LoVo (cell line): ENCODE measurements at regions not wholly inside any gene's neighbourhood (a gene's known extent, or its start where the extent isn't known, plus 50 kb on each side); places are given as distances from the start of the nearest gene placed in this dataset.
"Not testable (repeated sequence)": the region's sequence is repeated elsewhere in the genome, so short reads cannot be mapped to it uniquely, and the experiment has no call there.

Experiments used
- DNase-seq: peaks from one replicate; pipeline ENCODE4 v3.0.0-alpha.2; 2016; ENCODE audit warnings: low spot score

DNA sequence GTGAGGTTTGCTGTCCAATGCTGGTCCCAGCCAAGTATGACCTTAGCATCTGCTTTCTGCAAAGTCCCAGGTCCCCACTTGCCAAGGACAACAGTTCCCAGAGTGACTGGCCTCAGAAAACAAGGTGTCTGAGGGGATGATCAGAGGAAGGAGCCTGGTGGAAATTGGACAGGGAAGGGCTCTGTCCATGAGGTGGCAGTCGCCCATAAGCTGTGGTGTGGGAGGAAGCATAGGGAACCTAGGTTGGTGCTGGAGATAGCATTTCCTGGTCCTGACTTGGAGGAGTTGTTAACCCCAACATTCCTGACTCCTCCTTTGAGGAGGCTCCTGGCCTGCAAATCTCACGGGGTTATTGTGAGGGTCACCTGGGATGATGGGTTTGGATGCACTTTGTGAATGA, 77.8 kb downstream of the LIMS4 start:
- DNase-seq, result not testable (repeated sequence)

DNA sequence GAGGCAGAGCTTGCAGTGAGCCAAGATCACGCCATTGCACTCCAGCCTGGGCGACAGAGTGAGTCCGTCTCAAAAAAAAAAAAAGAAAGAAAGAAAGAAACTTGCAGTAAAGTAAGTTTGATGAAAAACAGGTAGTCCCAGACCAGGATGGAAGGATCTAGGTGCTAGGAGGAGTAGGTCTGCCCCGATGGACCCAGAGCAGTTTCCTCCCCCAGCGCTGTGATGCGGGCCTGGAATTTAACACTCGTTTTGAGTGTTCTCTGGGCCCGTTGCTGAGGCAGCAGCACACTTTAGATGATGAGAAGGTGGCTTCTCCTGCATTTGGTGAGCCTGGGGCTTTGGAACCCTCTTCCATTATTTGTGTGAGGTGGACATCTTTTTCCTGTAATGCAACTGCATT, 80.2 kb downstream of the LIMS4 start:
- DNase-seq, result not testable (repeated sequence)

DNA sequence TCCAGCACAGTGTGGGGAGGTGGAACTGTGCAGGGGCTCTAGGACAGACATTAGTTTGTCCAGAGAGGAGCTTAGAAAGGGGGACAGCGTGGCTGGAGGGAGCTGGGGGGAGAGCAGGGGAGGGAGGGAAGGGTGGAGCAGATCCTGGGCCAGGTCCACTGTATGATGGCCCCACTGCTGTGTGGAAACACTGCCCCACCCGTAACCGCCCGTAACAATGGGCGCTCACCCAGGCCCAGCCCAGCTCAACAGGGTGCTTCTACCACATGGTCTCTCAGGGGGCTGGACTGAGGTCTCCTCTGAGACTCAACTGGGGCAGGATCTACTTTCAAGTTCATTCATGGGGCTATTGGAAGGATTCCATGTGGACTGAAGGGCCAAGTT, 81.6 kb downstream of the LIMS4 start:
- not testable (repeated sequence) for DNase-seq

DNA sequence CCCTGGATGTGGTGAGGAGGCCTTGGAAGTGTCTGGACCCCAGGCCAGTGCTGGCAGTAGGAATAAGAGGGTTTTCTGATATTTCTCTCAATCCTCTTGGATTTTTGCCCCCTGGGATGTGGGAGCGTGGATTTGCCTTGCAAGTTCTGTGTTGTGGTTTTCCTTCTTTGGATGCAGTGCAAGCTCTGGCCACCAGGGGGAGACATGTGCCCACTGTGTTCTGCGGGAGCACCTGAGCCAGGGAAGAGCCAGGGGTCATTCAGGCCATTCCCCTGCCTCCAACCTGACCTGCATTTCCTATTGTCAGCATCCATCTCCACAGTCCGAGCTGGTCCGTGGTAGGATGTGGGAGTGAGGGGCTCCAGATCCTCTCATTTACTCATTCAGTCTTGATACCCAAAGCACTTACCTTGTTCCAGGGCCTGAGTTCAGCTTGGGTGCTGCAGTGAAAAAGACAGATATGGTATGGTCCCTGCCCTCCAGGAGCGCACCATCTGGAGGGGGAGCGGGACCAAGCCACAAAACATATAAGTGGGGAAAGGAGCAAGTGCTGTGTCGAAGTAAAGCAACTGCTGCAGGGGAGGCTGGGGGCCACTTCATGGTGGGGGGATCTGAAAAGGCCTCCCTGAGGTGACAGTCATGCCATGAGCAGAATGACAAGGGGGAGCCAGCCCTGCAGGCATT, 82.1 kb downstream of the LIMS4 start:
- DNase-seq, result peak; percentile 0

DNA sequence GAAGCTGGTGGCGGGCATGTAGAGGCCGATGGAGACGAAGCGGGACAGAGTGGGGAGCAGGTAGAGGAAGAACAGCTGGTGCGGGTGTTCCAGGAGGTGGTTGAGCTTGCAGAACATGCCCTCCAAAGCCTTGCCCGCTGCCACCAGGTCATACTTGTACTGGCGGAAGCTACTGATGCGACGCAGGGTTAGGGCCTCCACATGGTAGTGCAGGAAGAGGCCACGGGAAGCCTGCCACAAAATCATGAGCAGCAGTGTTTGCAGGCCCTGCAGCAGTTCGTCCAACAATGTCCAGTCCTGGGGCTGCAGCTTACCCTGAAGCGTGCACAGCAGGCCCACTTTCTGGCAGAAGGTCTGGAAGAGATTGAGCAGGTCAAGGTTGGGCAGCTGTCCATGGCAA, 85.6 kb downstream of the LIMS4 start:
- not testable (repeated sequence) for DNase-seq

DNA sequence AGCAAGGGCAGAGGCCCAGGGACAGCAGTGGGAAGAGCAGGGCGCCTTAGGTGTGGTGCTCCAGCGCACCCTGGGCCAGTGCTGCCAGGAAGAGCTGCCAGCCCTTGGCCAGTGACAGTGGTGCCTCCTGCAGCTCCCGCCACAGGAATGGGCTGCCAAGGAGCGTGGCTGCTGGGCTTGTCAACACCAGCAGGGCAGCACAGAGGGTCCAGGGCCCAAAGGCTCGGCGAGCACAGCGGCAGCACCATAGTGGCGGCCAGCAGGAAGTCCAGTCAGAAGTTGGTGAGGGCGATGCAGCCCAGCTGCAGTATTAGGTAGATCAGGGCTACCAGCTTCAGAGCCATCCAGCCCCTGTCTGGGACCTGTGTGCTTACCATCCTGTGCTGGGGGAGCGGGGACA, 86.1 kb downstream of the LIMS4 start:
- DNase-seq, result not testable (repeated sequence)

DNA sequence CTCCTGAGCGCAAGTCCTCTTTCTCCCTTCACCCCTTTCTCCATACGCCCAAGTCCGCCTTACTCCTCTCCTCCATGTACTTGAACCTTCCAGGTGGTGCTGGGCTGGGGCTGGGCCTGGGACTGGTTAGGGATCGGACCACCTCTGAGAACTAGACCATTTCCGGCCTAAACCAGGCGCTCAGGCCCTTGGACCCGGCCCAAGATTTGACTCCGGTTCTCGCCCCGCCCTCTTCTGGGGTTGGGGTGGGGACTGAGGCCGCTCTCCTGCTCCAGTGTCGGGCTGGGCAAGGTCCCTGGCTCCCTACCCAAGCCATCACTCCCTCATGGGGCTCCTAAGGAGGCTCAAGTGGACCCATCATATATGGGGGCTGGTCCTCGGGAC, 87.9 kb downstream of the LIMS4 start:
- not testable (repeated sequence) for DNase-seq

DNA sequence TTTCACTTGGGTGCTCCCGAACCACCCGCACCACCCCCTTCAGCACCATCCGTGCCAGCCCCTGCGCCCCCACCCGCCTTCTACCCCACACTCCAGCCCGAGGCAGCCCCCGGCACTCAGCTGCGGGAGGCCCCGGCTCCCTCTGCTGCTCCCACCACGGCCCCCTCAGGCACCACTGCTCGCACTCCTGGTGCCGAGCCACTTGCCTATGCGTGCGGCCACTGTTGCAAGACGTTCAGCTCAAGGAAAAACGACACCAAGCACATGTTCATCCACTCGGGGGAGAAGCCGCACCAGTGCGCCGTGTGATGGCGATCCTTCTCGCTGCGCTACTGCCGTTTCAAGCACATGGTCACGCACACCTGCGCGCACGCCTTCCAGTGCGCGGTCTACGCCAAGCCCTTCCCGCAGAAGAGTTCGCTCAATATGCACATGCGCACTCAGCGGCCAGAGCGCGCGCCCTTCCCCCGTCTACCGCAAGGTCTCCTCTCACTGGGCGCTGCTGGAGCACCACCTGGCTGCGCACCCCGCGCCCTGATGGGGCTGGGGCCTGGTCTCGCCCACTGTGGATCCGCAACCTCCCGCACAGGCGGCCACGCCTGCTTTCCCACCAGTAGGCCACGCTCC, 88.4 kb downstream of the LIMS4 start:
- not testable (repeated sequence) for DNase-seq

DNA sequence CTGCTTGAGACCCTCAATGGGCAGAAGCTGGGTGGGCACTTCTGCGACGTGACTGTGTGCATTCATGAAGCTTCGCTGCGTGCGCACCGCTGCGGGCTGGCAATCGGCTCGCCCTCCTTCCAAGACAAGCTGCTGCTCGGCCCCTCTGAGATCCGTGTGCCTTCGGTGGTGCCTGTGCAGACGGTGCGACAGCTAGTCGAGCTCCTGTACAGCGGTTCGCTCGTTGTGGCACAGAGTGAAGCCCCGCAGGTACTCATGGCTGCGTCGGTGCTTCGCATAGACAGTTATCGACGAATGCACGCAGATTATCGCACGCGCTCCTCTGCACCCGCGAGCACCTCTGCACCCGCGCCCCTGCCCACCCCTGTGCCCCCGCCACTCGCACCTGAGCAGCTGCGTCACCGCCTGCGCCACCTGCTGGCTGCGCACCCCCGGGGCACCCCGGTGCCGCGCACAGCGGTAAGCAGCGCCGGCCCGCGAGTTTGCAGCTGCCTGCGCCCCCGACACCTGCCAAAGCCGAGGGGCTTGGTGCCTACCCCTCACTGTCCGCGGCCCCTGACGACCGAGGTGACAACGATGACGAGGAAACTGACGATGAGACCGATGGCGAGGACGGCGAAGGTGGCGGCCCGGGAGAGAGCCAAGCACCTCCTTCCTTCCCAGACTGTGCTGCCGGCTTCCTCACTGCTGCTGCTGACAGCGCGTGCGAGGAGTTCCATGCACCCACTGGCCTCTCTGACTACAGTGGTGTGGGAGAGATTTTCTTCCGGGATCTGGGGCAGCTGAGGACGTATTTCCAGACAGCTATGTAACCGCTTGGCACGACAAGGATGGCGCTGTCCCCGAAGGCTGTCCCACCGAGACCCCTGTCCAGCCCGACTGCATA, 89.2 kb downstream of the LIMS4 start:
- not testable (repeated sequence) for DNase-seq

DNA sequence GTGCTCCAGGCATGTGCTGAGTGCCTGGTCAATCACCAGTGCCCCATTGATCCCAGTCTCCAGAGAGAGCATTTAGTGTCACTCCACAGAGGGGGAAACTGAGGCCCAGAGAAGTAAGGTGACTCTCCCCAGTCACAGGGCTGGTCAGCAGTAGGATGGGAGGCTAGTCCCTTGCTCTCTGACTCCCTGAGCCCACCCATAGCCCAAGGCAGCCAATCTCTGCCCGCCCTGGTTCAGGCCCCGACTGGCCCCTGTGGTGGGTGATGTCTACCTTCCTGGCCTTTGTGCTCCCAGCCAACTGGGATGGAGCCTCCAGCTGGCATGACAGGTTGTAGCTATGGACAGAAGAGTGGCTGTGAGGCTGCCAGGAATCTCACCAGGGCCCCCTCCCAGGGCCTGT, 99.1 kb downstream of the LIMS4 start:
- DNase-seq, result not testable (repeated sequence)

DNA sequence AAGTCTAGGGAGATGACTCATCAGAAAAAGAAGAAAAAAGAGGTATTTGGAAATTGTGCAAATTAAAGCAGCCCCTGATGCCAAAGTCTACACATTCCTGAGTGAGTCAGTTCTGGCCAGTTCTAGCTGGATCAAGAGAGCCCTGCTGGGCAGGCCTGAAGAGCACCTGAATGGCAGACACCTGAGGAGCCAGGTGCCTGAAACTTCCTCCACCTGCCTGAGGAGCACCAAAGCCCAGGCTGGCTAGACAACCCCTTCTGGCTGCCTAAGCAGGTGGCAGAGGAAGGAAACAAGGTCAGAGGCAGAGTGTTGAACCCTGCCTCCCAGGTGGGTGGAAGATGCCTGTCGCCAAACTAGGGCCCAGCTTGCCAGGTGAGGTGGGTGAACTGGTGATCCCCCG, 101.0 kb downstream of the LIMS4 start:
- DNase-seq, result not testable (repeated sequence)

DNA sequence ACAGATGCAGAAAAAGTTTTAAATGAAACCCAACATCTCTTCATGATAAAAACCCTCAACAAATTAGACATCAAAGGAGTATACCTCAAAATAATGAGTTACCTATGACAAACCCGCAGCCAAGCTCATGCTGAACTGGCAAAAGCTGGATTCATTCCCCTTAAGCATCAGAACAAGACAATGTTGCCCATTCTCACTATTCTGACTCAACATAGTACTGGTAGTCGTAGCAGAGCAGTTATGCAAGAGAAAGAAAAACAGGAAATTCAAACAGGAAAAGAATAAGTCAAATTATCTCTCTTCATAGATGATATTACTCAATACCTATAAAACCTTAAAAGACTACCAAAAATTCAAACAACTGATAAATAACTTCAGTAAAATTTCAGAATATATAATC, 115.0 kb downstream of the LIMS4 start:
- not testable (repeated sequence) for DNase-seq

DNA sequence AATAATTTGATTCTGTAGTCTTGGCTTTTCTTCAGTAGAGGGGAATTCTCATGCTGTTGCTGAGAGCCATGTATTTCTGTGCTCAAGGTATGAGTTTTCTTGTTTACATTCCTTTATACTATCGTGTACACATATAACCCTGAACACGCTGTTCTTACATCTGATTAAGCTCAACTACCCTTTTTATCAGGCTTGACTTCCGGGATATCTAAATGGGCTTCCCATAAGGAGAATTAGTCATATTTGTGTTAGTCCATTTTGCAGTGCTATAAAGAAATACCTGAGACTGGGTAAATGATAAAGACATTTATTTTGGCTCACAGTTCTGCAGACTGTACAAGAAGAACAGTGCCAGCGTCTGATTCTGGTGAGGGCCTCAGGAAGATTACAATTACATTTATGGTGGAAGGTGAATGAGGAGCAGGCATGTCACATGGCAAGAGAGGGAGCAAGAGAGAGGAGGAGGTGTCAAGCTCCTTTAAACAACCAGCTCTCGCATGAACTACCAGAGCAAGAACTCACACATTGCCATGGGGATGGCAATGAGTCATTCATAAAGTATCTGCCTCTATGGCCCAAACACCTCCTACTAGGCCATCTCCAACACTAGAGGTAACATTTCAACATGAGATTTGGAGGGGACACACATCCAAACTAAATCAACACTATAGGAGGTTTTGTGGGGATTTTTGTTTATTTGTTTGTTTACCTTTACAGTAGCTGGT, 118.2 kb downstream of the LIMS4 start:
- not testable (repeated sequence) for DNase-seq

DNA sequence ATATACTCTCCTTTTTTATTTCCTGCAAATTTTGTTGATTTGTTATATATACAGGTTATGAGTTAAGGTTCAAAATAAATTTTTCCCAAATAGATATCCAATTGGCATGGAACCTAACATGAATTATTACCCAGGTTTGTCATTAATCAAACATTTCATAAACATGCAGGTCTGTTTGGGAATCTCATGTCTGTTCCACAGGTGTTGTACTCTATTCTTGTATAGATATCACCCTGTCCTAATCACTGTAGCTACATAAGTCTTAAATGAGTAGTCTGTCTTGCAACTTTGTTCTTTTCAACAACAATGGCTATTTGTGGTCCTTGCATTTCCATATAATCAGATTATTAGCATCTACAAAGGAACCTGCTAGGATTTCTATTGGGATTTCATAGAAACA, 121.9 kb downstream of the LIMS4 start:
- not testable (repeated sequence) for DNase-seq

DNA sequence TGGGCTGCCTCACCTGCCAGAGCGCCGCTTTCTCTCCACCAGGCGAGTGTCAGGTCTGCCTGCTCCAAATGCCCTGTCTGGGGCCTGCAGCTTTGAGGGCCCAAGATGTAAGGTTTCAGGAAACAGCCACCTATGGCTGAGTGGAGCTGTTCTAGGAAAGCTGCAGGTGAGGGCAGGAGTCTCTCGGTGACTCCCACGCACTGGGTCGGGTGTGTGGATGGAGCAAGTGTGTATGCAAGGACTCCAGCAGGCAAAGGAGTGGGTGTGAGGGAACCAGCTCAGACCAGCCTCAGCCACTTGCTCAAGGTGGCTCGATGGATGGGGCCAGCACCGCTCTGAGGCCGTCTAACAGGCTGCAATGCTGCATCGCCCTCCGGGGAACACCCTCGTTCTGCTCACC, 123.7 kb downstream of the LIMS4 start:
- not testable (repeated sequence) for DNase-seq

DNA sequence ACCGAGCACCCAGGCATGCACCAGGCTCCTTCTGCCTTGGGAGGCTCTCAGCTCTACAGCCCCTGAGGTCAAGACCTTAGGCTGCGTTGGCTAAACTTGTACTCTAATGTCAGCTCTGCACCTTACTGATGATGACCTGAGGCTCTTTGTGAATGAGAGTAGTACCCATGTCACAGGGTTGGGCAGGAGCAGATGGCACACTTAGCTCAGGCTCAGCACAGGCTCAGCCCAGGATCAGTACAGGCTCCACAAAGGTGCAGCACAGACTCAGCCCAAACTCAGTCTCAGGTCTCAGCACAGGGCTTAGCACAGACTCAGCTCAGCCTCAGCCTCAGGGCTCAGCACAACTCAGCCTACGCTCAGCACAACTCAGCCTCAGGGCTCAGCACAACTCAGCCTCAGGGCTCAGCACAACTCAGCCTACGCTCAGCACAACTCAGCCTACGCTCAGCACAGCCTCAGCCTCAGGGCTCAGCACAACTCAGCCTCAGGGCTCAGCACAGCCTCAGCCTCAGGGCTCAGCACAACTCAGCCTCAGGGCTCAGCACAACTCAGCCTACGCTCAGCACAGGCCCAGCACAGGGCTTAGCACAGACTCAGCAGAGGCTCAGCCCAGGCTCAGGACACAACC, 128.1 kb downstream of the LIMS4 start:
- DNase-seq, result not testable (repeated sequence)

DNA sequence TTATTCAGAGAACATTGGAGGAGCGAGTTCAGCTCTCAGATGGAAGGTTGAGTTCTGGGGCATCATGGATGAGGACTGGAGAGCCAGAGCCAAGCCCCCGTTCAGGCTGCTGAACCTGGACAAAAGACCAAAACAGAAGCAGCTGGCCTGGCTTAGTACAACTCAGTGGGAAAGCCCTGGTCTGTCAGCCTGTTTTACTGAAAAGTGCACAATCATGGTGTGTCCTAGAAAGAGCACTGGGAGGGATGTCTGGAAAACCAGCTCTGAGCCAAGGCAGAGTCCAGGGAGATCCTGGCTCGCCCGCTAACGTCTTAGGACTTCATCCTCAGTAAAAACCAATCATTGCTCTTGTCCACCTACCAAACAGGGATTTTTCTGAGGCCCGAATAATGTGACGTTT, 129.7 kb upstream of the MTLN start:
- DNase-seq, result not testable (repeated sequence)

DNA sequence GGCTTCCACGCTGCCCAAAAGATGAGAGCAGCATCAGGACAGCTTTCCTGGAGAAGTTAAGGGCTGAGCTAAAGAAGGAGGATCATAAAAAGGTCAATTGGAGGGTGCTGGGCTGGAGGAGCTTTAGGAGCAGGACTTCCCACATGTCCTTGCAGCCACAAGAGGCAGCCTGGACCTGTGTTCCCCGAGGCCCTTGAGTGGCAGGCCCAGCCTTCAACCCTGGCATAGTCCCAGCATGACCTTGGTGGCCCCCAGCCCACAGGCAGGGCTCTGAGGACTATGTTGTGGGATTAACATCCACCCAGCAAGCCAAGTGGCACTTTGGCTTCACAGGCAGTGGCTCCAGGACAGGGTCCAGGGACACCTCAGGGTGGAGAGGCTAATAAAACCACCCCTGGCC, 126.8 kb upstream of the MTLN start:
- not testable (repeated sequence) for DNase-seq

DNA sequence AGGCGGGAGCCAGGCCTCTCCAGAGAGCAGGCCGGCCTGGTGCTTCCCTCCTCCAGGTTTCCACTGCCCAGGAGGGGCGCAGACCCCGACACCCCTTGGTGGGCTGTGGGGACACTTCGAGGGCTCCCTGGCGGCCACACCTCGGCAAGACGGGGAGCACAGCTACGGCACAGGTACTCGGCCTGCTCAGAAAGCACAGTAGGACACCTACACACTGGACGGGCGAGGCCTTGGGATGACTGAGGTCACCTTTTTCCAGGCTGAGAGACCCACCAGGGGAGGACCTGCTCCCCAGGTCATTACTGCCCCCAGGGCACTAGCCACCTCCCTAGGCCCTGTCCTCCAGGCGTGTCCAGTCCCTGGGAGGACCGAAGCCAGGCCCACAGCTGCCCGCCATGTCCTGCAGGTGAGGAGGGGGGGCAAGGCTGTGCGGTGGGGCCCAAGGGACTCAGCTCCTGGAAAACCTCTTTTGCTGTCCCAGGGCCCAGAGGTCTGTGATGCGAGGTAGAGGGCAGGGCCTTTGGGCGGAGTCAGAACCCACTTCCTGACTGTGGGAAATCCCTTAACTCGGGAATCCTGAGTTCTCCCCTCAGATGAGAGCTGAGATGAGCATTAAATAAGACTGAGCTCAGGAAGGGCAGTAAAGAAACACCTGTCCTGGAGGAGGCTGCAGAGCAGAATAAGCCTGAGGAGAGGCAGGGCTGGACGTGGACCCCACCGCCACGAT, 126.1 kb upstream of the MTLN start:
- DNase-seq, result not testable (repeated sequence)

DNA sequence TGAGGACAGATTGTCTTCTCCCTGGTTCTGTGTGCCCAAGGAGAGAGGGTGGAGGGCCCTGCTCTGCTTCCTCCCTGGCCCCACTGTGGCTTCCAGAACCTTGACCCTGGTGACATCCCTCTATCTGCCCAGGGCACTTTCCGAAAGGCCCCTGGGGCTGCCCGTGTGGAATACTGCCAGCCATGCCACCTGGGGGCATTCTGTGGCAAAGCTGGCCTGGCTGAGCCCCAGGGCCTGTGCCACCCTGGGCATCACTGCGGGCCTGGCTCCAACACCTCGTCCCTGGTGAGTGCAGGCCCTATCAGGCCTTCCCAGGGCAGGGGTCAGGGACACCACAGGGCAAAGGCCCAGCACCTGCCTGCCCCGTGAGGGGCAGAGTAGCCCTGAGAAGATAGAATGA, 123.7 kb upstream of the MTLN start:
- not testable (repeated sequence) for DNase-seq
